HEK293 (cell line): ENCODE measurements at regions not wholly inside any gene's neighbourhood (a gene's known extent, or its start where the extent isn't known, plus 50 kb on each side); places are given as distances from the start of the nearest gene placed in this dataset.

ENCODE experiments used
- CTCF ChIA-PET: fragments of 350-600 bp; formaldehyde crosslinking; extraction: SDS; loops from one replicate; lab custom pipeline; 2021; ENCODE audit warnings: antibody characterized with exemption; lab: Yijun Ruan, JAX
- POLR2A ChIA-PET: fragments of 300-600 bp; formaldehyde crosslinking; extraction: SDS; loops from one replicate; lab custom pipeline; 2020; ENCODE audit warnings: antibody characterized with exemption, inconsistent platforms; lab: Yijun Ruan, JAX
- H3K27ac ChIP-seq: fragments of 200-500 bp; sonication (Bioruptor generic); 2 replicates; pipeline ENCODE4 v1.5.1; 2014; ENCODE audit warnings: low read depth, low read length, control low read depth, inconsistent platforms; ENCODE audit errors: extremely low read depth
- H3K36me3 ChIP-seq, 2 experiments: fragments of 200-500 bp in 1 of 2; sonication (Bioruptor generic) in 1 of 2; 1 replicate in 1 of 2; 2 replicates in 1 of 2; pipeline ENCODE4 v1.5.1; 2014 to 2017; ENCODE audit warnings: inconsistent platforms in 2 of 2, low read length in 2 of 2; ENCODE audit not compliant: control insufficient read depth in 2 of 2, insufficient read depth in 1 of 2
- H3K4me1 ChIP-seq: fragments of 200-500 bp; sonication (Bioruptor generic); 2 replicates; pipeline ENCODE4 v1.5.1; 2014; ENCODE audit warnings: mild to moderate bottlenecking, low read length, inconsistent platforms; ENCODE audit not compliant: control insufficient read depth, insufficient read depth
- H3K4me3 ChIP-seq: 2 replicates; pipeline ENCODE4 v1.5.1; 2011; ENCODE audit warnings: low read depth, mild to moderate bottlenecking, control low read depth, low read length, moderate library complexity
- H3K9me3 ChIP-seq: fragments of 200-500 bp; sonication (Bioruptor generic); 2 replicates; pipeline ENCODE4 v1.5.1; 2014; ENCODE audit warnings: low read depth, low read length, inconsistent platforms; ENCODE audit not compliant: control insufficient read depth, insufficient read depth
- AEBP2 ChIP-seq: fragments of 450-650 bp; formaldehyde crosslinking; IDR thresholded peaks from 2 replicates; pipeline ENCODE4 v1.5.1; 2016; ENCODE audit warnings: missing biosample characterization, missing genetic modification characterization, borderline replicate concordance
- FEZF1 ChIP-seq: fragments of 450-650 bp; formaldehyde crosslinking; IDR thresholded peaks from 2 replicates; pipeline ENCODE4 v1.5.1; 2016; ENCODE audit warnings: missing biosample characterization, missing genetic modification characterization
- GLI2 ChIP-seq: fragments of 450-650 bp; formaldehyde crosslinking; IDR thresholded peaks from 2 replicates; pipeline ENCODE4; 2017; ENCODE audit warnings: missing biosample characterization, missing genetic modification characterization, low read depth, borderline replicate concordance
- GLIS1 ChIP-seq: fragments of 450-650 bp; formaldehyde crosslinking; IDR thresholded peaks from 2 replicates; pipeline ENCODE4 v1.5.1; 2016; ENCODE audit warnings: missing biosample characterization, missing genetic modification characterization
- HOXA7 ChIP-seq: sonication (generic); formaldehyde crosslinking; IDR thresholded peaks from 2 replicates; pipeline ENCODE4 v1.8.1; 2022; ENCODE audit warnings: missing genetic modification reagents, borderline replicate concordance
- PRDM6 ChIP-seq: fragments of 450-650 bp; formaldehyde crosslinking; IDR thresholded peaks from 2 replicates; pipeline ENCODE4 v1.5.1; 2017; ENCODE audit warnings: missing biosample characterization, missing genetic modification characterization
- SCRT2 ChIP-seq: fragments of 450-650 bp; formaldehyde crosslinking; IDR thresholded peaks from 2 replicates; pipeline ENCODE4 v1.5.1; 2016; ENCODE audit warnings: missing biosample characterization, missing genetic modification characterization
- ZFP3 ChIP-seq: fragments of 450-650 bp; formaldehyde crosslinking; IDR thresholded peaks from 2 replicates; pipeline ENCODE4 v1.5.1; 2016; ENCODE audit warnings: low read depth, missing biosample characterization, missing genetic modification characterization
- ZNF121 ChIP-seq: fragments of 450-650 bp; formaldehyde crosslinking; IDR thresholded peaks from 2 replicates; pipeline ENCODE4 v1.5.1; 2016; ENCODE audit warnings: missing biosample characterization, missing genetic modification characterization
- ZNF138 ChIP-seq: fragments of 450-650 bp; formaldehyde crosslinking; IDR thresholded peaks from 2 replicates; pipeline ENCODE4 v1.5.1; 2016; ENCODE audit warnings: missing biosample characterization, missing genetic modification characterization, borderline replicate concordance
- ZNF248 ChIP-seq: fragments of 450-650 bp; formaldehyde crosslinking; IDR thresholded peaks from 2 replicates; pipeline ENCODE4 v1.5.1; 2017; ENCODE audit warnings: missing biosample characterization, missing genetic modification characterization
- ZNF266 ChIP-seq: fragments of 450-650 bp; formaldehyde crosslinking; IDR thresholded peaks from 2 replicates; pipeline ENCODE4 v1.5.1; 2016; ENCODE audit warnings: missing biosample characterization, missing genetic modification characterization, low read depth
- ZNF280D ChIP-seq: fragments of 450-650 bp; formaldehyde crosslinking; IDR thresholded peaks from 2 replicates; pipeline ENCODE4 v1.5.1; 2016; ENCODE audit warnings: missing biosample characterization, missing genetic modification characterization
- ZNF324 ChIP-seq: fragments of 450-650 bp; formaldehyde crosslinking; IDR thresholded peaks from 2 replicates; pipeline ENCODE4 v1.5.1; 2016; ENCODE audit warnings: missing biosample characterization, missing genetic modification characterization
- ZNF341 ChIP-seq: fragments of 450-650 bp; formaldehyde crosslinking; IDR thresholded peaks from 2 replicates; pipeline ENCODE4; 2016; ENCODE audit warnings: low read depth, missing biosample characterization, missing genetic modification characterization
- ZNF354C ChIP-seq: fragments of 450-650 bp; formaldehyde crosslinking; IDR thresholded peaks from 2 replicates; pipeline ENCODE4 v1.5.1; 2016; ENCODE audit warnings: missing biosample characterization, missing genetic modification characterization, low read depth, borderline replicate concordance
- ZNF580 ChIP-seq: fragments of 450-650 bp; formaldehyde crosslinking; IDR thresholded peaks from 2 replicates; pipeline ENCODE4 v1.5.1; 2016; ENCODE audit warnings: missing biosample characterization, missing genetic modification characterization
- ZNF621 ChIP-seq: fragments of 450-650 bp; formaldehyde crosslinking; IDR thresholded peaks from 2 replicates; pipeline ENCODE4 v1.5.1; 2017; ENCODE audit warnings: missing biosample characterization, missing genetic modification characterization
- ZNF791 ChIP-seq: fragments of 450-650 bp; formaldehyde crosslinking; IDR thresholded peaks from 2 replicates; pipeline ENCODE4 v1.5.1; 2016; ENCODE audit warnings: missing biosample characterization, missing genetic modification characterization
- ZNF830 ChIP-seq: fragments of 450-650 bp; IDR thresholded peaks from 2 replicates; pipeline ENCODE4 v1.5.0; 2018; ENCODE audit warnings: missing biosample characterization, missing genetic modification characterization, low read depth, mild to moderate bottlenecking, moderate library complexity
- ZXDB ChIP-seq: fragments of 450-650 bp; formaldehyde crosslinking; IDR thresholded peaks from 2 replicates; pipeline ENCODE4 v1.5.1; 2016; ENCODE audit warnings: missing biosample characterization, missing genetic modification characterization
- TF ChIP-seq, protein P1 (sequence below): fragments of 450-650 bp; formaldehyde crosslinking; IDR thresholded peaks from 2 replicates; pipeline ENCODE4 v1.5.1; 2017; ENCODE audit warnings: missing biosample characterization, missing genetic modification characterization
- TF ChIP-seq, protein P2 (sequence below): fragments of 450-650 bp; formaldehyde crosslinking; IDR thresholded peaks from 2 replicates; pipeline ENCODE4 v1.5.1; 2016; ENCODE audit warnings: missing biosample characterization, missing genetic modification characterization

GRCh38 chr14:71552809-71553208 is 379.4 kb upstream of the RGS6 start:
- H3K4me3 ChIP-seq = no peak overlapping the region
- TF ChIP-seq ZNF354C (no peak), ZFP3 (no peak), SCRT2 (no peak), ZNF341 (tag by site-specific recombination) (no peak), ZNF791 (no peak), ZNF580 (tag by site-specific recombination) (no peak), ZNF266 (tag by site-specific recombination) (no peak), GLI2 (tag by site-specific recombination) (no peak)
- TF ChIP-seq, all 188 proteins: peak for 0
- ChIA-PET POLR2A (no interaction called here), CTCF (interaction anchor here (0.6 kb wide), 1 partner anchor 43 kb away, joined by 4 read pairs; no protein-coding TSS in a partner anchor)
- Histone ChIP-seq H3K27ac (no peak overlapping the region), H3K4me1 (peaks cover 5% of the 10 kb centered on the region; the same call in 1 of the 2 replicates), H3K36me3 (no peaks in the 10 kb centered on the region), H3K9me3 (no peaks in the 10 kb centered on the region)

DNA sequence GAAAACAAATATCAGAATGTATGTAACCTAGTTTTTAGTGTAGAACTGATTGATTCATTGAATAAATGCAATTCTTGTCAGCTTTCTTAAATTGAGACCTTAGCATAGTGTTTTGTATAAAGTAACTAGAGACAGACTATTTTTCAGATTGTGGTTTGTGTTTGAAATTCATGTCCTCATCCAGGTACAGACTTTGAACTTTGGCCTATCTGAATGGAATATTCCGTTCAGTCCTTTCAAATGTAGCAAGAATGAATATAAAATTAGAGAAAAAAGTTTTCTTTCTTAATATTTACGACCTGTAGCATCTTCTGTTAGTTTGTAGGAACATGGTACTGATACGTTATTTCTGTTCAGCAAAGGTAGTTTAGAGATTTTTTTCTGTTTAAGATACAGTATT is 378.4 kb upstream of the RGS6 start:
- no peaks in the 10 kb centered on the region for H3K36me3 ChIP-seq
- TF ChIP-seq GLIS1 (tag by site-specific recombination) = no peak
- no peak for TF ChIP-seq ZNF138
- TF ChIP-seq, protein P1, sequence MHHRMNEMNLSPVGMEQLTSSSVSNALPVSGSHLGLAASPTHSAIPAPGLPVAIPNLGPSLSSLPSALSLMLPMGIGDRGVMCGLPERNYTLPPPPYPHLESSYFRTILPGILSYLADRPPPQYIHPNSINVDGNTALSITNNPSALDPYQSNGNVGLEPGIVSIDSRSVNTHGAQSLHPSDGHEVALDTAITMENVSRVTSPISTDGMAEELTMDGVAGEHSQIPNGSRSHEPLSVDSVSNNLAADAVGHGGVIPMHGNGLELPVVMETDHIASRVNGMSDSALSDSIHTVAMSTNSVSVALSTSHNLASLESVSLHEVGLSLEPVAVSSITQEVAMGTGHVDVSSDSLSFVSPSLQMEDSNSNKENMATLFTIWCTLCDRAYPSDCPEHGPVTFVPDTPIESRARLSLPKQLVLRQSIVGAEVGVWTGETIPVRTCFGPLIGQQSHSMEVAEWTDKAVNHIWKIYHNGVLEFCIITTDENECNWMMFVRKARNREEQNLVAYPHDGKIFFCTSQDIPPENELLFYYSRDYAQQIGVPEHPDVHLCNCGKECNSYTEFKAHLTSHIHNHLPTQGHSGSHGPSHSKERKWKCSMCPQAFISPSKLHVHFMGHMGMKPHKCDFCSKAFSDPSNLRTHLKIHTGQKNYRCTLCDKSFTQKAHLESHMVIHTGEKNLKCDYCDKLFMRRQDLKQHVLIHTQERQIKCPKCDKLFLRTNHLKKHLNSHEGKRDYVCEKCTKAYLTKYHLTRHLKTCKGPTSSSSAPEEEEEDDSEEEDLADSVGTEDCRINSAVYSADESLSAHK (tag by site-specific recombination) = no peak
- TF ChIP-seq HOXA7 (CRISPR knock-in tag) = no peak
- no peak for TF ChIP-seq ZNF830 (tag by site-specific recombination)
- no peak for TF ChIP-seq ZXDB (tag by site-specific recombination)
- TF ChIP-seq ZNF248 = no peak
- no peak for TF ChIP-seq ZNF324 (tag by site-specific recombination)
- no peak for TF ChIP-seq AEBP2
- POLR2A ChIA-PET = no interaction called here
- CTCF ChIA-PET = no interaction called here
- no peaks in the 10 kb centered on the region for H3K9me3 ChIP-seq
- no peak overlapping the region for H3K4me3 ChIP-seq
- no peak overlapping the region for H3K27ac ChIP-seq
- peaks cover 5% of the 10 kb centered on the region; the same call in 1 of the 2 replicates for H3K4me1 ChIP-seq

DNA sequence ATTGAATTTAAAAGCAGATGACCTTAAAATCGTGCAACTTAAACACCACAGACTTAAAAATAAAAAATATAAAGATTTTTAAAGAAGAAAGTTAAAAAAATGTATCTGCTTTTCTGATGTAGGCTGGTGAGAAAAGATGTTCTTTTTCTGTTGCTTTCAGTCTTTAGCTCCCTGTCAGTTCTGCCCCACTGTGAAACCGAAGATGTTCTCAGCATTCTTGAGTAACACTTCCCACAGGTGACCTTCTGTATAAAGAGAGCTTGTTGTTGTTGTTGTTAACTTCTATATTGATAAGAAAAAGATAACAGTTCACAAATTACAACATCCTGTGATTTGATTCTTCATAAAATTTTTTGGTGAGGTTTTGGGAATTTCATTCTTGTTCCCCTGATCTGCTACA is 377.9 kb upstream of the RGS6 start:
- Histone ChIP-seq H3K4me1 (peaks cover 5% of the 10 kb centered on the region; the same call in 1 of the 2 replicates), H3K36me3 (no peaks in the 10 kb centered on the region), H3K27ac (no peak overlapping the region), H3K4me3 (no peak overlapping the region), H3K9me3 (no peaks in the 10 kb centered on the region)
- ChIA-PET CTCF (no interaction called here), POLR2A (no interaction called here)
- no peak for TF ChIP-seq ZNF280D (tag by site-specific recombination)
- no peak for TF ChIP-seq FEZF1 (tag by site-specific recombination)
- TF ChIP-seq PRDM6 (tag by site-specific recombination) = no peak
- TF ChIP-seq, protein P2, sequence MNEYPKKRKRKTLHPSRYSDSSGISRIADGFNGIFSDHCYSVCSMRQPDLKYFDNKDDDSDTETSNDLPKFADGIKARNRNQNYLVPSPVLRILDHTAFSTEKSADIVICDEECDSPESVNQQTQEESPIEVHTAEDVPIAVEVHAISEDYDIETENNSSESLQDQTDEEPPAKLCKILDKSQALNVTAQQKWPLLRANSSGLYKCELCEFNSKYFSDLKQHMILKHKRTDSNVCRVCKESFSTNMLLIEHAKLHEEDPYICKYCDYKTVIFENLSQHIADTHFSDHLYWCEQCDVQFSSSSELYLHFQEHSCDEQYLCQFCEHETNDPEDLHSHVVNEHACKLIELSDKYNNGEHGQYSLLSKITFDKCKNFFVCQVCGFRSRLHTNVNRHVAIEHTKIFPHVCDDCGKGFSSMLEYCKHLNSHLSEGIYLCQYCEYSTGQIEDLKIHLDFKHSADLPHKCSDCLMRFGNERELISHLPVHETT = no peak
- no peak for TF ChIP-seq ZNF621 (tag by site-specific recombination)
- no peak for TF ChIP-seq ZNF248
- TF ChIP-seq ZNF121 (tag by site-specific recombination) = no peak
- no peak for TF ChIP-seq ZNF138
